Fibroblast of skin of right biceps (primary cell): ENCODE measurements at regions not wholly inside any gene's neighbourhood (a gene's known extent, or its start where the extent isn't known, plus 50 kb on each side); places are given as distances from the start of the nearest gene placed in this dataset.
"Not testable (repeated sequence)": the region's sequence is repeated elsewhere in the genome, so short reads cannot be mapped to it uniquely, and the experiment has no call there.

Experiments used
- DNase-seq: peaks from one replicate; pipeline ENCODE4 v3.0.0-alpha.2; 2013

GRCh38 chr3:20539666-20540065 is 353.7 kb upstream of the SGO1 start:
- no peak for DNase-seq

DNA sequence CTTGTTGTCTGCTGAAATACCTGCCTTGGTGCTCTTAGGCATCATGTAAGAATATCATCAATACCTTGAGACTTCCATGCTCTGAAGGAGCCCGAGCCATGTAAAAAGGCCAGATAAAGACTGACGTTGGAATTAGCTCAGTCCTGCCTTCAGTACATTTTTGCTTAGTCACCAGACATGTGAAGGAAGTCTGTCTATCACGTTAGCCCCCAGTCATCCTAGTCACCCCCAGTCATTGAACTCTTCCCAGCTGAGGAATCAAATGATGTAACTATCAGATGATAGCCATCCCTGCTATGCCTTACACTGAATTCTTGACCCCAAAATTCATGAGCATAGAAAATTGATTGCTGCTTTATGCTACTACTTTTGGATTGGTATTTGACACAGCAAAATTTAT is 351.2 kb upstream of the SGO1 start:
- DNase-seq, result peak; percentile 33

DNA sequence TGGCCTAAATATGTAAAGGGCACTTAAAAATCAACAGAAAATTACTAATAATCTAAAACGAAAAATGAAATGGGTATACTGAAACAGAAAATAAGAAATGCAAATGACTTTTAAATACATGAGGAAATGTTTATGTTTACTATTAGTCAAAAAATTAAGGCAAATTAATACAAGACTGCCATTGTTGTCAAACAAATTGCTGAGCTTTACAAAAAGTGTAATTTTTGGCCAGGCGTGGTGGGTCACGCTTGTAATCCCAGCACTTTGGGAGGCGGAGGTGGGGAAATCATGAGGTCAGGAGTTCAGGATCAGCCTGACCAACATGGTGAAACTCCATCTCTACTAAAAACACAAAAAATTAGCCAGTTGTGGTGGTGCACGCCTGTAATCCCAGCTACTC is 343.9 kb upstream of the SGO1 start:
- DNase-seq, result no peak

- no peak for DNase-seq
Observed at GRCh38 chr3:20528180-20528770, 342.3 kb upstream of the SGO1 start.

DNA sequence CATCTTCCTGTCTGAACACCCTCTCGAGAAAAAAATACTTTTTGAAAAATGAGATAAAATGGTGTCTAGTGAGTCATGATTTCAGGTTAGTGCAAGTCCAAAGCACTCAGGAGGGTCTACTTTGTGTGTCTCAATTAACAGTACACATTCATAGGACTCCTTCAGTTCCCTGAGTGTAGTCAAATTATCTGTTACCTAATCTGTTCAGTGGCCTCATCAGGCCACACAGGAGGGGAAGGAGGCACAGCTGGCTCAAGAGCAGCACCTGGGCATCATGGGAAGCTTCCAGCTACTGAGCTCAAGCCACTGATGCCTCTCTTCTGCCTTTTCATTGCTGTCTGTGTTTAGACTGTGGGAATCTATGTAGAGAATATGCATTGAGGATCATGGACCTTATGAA is 341.4 kb upstream of the SGO1 start:
- no peak for DNase-seq

DNA sequence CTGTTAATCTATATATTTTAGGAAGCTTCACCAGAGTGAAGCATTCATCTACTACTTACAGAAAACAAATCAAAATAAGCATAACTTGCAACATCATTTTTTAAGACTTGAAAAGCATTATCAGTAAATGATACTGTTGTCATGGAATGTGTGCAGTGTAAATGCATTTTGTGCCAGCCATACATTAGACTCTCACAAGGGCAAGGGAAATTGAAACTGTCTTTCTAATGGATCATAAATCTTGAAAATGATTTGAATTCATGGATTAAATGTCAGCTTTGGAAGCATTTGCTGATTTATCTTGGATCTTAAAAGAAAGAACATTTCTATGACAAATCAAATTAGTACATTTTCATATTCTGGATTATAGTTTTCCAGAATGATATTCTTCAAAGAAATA is 338.3 kb upstream of the SGO1 start:
- no peak for DNase-seq

DNA sequence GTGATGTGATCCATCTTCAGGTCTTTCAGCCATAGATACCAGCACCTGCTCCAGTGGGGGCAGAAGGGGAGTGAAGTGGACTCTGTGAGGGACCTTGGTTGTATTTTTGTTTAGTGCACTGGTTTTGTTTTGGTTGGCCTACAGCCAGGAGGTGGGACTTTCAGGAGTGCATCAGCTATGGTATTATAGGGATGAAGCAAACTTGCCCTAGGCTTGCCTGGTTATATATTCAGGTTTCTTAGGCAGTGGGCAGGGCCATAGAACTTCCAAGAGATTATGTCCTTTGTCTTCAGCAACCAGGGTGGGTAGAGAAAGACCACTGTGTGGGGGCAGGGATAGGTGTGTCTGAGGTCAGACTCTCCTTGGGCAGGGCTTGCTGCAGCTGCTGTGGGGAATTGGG is 337.3 kb upstream of the SGO1 start:
- no peak for DNase-seq

GRCh38 chr3:20517316-20517715 is 331.3 kb upstream of the SGO1 start:
- not testable (repeated sequence) for DNase-seq

DNA sequence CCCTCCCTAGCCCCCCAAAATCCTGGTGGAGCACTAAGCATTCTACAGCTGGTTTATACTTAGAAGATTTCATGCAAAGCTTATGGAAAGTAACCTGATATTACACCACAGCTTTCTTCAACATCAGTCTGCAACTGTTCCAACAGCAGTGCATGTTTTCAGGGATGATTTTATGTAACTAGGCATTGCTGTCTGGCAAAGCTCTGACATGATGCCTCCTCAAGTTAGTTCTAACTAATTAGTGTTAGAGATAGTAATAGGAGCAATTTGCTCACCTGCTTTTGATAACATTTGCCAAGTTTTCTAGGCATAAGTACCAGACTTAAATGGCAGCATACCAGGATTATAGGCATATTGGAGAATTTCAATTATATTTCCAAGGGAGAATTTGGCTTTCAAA is 330.3 kb upstream of the SGO1 start:
- no peak for DNase-seq

- DNase-seq, result no peak
Observed at GRCh38 chr3:20515834-20516233, 329.8 kb upstream of the SGO1 start.

DNA sequence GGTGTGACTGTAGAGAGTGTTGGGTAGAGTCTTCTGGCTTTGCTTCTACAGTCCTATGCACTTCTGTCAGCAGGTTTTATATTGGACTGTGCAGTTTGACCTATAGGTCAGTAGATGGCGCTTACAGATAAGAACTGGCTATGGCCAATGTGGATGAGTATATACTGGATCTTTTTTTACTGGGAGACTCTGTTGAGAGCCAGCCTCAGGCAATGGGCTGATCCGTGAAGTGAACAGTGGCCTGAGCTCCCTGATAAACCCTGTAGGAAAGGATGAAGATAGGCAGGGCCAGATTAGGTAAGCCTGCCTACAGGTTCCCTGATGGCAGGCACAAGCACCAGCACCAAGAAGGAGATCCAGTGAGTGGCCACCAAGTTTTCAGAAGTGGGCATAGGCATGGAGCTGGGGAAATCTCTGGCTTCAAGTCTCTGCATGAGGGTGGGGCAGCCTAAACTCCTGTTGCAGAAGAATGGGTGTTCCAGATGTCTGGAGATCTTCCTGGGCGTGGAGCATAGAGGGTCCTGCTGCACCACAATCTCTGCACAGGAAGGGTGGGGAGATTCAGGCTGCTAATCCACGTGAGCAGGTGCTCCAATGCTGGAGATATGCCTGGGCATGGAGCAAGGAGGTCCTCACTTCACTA is 326.0 kb upstream of the SGO1 start:
- peak; percentile 72 for DNase-seq

- no peak for DNase-seq
Observed at GRCh38 chr3:20510396-20510795, 324.4 kb upstream of the SGO1 start.

DNA sequence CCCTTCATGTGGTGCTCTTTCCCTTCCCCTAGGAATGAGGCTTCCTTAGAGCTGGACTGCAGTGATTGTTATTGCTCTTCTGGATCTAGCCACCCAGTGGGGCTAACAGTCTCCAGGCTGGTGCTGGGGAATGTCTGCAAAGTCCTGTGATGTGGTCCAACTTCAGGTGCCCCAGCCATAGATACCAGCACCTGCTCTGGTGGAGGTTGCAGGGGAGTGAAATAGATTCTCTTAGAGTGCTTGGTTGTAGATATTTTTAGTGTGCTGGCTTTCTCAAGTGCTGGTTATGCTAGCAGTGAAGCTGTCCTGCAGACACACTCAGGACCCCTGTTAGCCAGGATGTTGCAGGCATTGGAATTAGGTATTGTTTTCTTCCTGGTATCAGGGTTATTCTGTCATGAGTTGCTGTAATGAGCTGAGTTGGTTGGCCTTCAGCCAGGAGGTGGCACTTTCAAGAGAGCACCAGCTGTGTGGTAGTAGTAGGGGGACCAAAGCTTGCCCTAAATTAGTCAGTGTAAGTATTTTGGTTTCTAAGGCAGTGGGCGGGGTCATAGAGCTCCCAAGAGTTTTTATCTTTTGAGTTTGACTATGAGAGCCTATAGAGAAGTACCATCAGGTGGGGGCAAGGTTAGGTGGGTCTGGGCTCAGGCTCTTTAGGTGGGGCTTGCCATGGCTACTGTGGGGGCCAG is 317.5 kb upstream of the SGO1 start:
- DNase-seq, result no peak

DNA sequence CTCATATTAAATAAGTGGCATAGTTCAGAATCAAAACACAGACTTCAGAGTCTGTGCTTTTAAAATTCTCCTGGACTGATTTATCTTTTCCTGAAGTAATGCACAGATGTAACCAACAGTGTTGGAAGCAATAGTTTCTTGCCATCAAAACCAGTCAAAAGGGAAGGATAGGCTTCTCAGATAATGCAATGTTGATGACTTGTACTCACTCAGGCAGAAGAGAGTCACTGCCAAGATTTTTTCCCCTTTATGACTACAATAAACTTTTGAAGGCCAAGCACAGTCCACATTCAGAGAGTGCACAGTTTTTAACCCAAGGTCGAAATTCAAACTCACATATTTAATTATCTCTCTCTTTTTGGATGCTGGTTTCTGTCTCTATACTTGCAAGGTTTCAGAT is 305.0 kb upstream of the SGO1 start:
- no peak for DNase-seq

- peak; percentile 25 for DNase-seq
Observed at GRCh38 chr3:20488151-20488550, 302.1 kb upstream of the SGO1 start.

DNA sequence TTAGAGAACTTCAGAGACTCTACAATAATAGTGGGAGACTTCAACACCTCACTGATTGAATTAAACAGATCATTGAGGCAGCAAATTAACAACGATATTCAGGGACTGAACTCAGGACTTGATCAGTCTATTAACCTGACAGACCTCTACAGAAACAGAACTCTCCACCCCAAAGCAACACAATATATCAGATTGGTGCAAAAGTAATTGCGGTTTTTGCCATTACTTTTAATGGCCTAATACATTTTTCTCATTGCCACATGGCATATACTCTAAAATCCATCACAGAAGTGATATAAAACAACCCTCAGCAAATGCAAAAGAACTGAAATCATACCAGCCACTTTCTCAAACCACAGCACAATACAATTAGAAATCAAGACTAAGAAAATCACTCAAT is 298.1 kb upstream of the SGO1 start:
- DNase-seq, result no peak

- DNase-seq, result no peak
Observed at GRCh38 chr3:20482350-20482749, 296.3 kb upstream of the SGO1 start.

- peak; percentile 43 for DNase-seq
Observed at GRCh38 chr3:20480786-20481365, 294.9 kb upstream of the SGO1 start.

DNA sequence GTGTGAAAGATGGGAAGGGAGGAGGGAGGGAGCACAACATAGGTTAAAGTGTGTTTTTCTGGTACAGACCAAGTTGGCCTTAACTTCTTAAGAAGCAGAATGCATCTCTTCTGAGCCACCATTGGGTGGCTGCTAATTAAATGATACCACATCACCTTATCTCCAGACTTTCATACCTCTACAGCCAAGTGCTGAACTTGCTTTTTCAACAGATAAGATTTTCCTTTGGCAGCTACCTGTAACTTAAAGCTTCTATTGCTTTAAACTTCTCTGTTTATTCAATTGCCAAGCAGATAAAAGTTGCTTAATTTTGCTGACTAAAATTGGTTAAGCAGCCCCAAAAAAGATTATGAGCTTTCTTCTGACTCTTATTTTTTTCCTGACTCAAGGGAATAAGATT is 292.4 kb upstream of the SGO1 start:
- DNase-seq, result no peak

GRCh38 chr3:20464237-20464636 is 278.2 kb upstream of the SGO1 start:
- DNase-seq, result not testable (repeated sequence)

DNA sequence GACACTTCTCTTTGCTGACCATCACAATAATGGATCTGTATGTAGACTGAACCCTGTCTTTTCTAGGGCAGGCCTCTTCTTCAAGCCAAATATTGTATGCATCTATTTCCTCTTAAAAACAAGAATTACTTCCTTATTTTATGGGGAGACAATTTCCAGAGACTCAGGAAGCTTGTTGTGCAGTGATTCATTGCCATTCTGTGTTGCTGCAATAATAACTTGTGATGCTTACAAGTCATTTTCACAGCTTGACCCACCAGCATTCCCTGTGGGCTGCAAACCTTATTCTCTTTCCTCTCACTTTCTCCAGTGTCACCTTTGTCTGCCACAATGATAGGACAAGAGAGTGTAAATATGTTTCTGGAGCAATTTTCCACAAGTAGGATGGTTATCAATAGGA is 276.7 kb upstream of the SGO1 start:
- no peak for DNase-seq

DNA sequence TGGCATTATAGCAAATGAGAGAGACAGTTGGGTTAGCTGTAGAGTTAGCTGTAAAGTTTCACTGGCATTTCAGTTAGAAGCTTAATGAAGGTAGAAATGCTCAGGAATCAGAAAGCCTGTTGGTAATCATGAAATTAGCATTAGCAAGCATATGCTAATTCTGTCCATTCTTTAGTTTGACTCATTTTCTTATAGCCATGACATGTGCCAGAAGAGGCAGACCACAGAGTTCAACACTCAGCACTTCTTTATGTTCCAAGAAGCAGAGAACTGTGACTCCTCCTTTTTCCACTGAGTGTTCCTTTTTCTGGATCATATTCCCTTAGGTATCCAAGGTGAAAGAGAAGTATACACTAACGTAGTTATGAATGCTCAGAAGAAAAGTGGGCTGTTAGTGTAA is 276.2 kb upstream of the SGO1 start:
- DNase-seq, result peak; percentile 11

- no peak for DNase-seq
Observed at GRCh38 chr3:20458994-20459716, 273.1 kb upstream of the SGO1 start.

DNA sequence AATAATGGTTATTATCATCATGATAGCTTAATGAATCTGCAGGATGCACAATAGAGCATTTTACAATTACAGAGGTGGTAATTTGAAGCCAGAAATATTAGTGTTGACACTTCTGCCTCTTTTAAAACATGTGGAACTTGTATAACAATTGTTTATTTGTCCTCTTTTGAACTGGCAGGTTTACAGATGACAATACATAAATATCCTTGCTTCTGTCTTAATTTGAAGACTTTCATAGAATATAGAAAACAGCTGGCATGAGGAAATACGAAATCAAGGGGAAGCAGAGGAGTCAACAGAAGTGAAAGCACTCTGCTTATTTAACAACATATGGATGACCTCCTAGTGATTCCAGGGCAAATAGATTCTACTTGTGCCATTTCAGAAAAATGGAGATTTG is 270.5 kb upstream of the SGO1 start:
- no peak for DNase-seq
